ENCODE measurements at regions not wholly inside any gene's neighbourhood (a gene's known extent, or its start where the extent isn't known, plus 50 kb on each side); places are given as distances from the start of the nearest gene placed in this dataset.

GRCh38 chr6:155549928-155550327 is 94.3 kb upstream of the NOX3 start:
- no peak for TF ChIP-seq TOX (CRISPR knock-in tag; IDR thresholded peaks at IDR 0.05; ENCODE audit: borderline replicate concordance)
- TF ChIP-seq ZC3H10 (CRISPR knock-in tag; IDR thresholded peaks at IDR 0.05): no peak
- no peak for TF ChIP-seq ZNF70 (CRISPR knock-in tag; IDR thresholded peaks at IDR 0.05)
- no peak for TF ChIP-seq ESRRG (CRISPR knock-in tag; IDR thresholded peaks at IDR 0.05)
- TF ChIP-seq PPARA (CRISPR knock-in tag; IDR thresholded peaks at IDR 0.05; ENCODE audit: borderline replicate concordance): no peak
